HCT116 (cell line): ENCODE measurements at regions not wholly inside any gene's neighbourhood (a gene's known extent, or its start where the extent isn't known, plus 50 kb on each side); places are given as distances from the start of the nearest gene placed in this dataset.

Experiments
- ATAC-seq: fragments of 200-7000 bp; cut with Tn5 transposase; 2 replicates; pipeline ENCODE4 v1.9.1; 2020; ENCODE audit warnings: mild to moderate bottlenecking, moderate library complexity
- BruUV-seq: library from RNA; stranded (reverse); fragments of 400-500 nt; replicated peaks from 2 replicates; lab custom pipeline; 2021; lab: Mats Ljungman, UMichigan
- CTCF ChIA-PET: fragments of 300-600 bp; sonication (Branson Sonifier 250); formaldehyde crosslinking; loops from one replicate; lab custom pipeline; 2021; ENCODE audit warnings: antibody characterized with exemption; lab: Charles Lee
- POLR2A ChIA-PET: fragments of 300-600, 350-600 bp; sonication (Branson Sonifier 250); formaldehyde crosslinking; loops from one replicate; lab custom pipeline; 2021; ENCODE audit warnings: antibody characterized with exemption; lab: Charles Lee
- RAD21 ChIA-PET, 2 experiments: fragments of 300-600 bp; sonication (Branson Sonifier 250); formaldehyde crosslinking; loops; one replicate each; lab custom pipeline; 2023; ENCODE audit warnings: low total read pairs in 2 of 2; ENCODE audit not compliant: uncharacterized antibody in 2 of 2, unreplicated experiment in 2 of 2, low non-redundant PET in 1 of 2; lab: Charles Lee
- DNase-seq: peaks from one replicate; pipeline ENCODE4 v3.0.0-alpha.2; 2010; ENCODE audit warnings: low read depth, low spot score
- H2AFZ ChIP-seq: fragments of 200-600 bp; shearing (Covaris generic), sonication (generic); 2 replicates; pipeline ENCODE4 v1.6.1; 2017; ENCODE audit warnings: low read depth, mixed run types, mixed read lengths, antibody characterized with exemption, low read length; ENCODE audit not compliant: poor library complexity, severe bottlenecking
- H3K27ac ChIP-seq: 2 replicates; pipeline ENCODE4 v1.5.1; 2012; ENCODE audit warnings: low read depth, low read length
- H3K27me3 ChIP-seq: fragments of 200-600 bp; sonication (generic); 2 replicates; pipeline ENCODE4 v1.6.1; 2016; ENCODE audit warnings: mixed run types, low read length, mixed read lengths; ENCODE audit not compliant: insufficient read depth
- H3K36me3 ChIP-seq, 2 experiments: fragments of 200-500 bp in 1 of 2; fragments of 200-600 bp in 1 of 2; sonication (Bioruptor generic) in 1 of 2; sonication (generic) in 1 of 2; 2 replicates each; pipeline versions ENCODE4 v1.5.1 to v1.6.1; 2014 to 2016; ENCODE audit warnings: low read length in 2 of 2, inconsistent platforms in 1 of 2, mixed read lengths in 1 of 2, mixed run types in 1 of 2; ENCODE audit not compliant: insufficient read depth in 2 of 2, control insufficient read depth in 1 of 2
- H3K4me1 ChIP-seq, 2 experiments: fragments of 200-600 bp in 1 of 2; sonication (generic) in 1 of 2; 2 replicates each; pipeline versions ENCODE4 v1.5.1 to v1.6.1; 2012 to 2017; ENCODE audit warnings: low read length in 2 of 2, inconsistent platforms in 1 of 2, mild to moderate bottlenecking in 1 of 2, mixed read lengths in 1 of 2, mixed run types in 1 of 2, moderate library complexity in 1 of 2; ENCODE audit not compliant: insufficient read depth in 2 of 2, control insufficient read depth in 1 of 2
- H3K4me2 ChIP-seq: fragments of 200-600 bp; sonication (generic); 2 replicates; pipeline ENCODE4 v1.6.1; 2017; ENCODE audit warnings: mixed run types, low read length, mixed read lengths
- H3K4me3 ChIP-seq, 2 experiments: fragments of 200-600 bp in 1 of 2; sonication (generic) in 1 of 2; replicated peaks in 1 of 2; 2 replicates each; pipeline ENCODE4 v1.5.1; 2011 to 2016; ENCODE audit warnings: low read length in 2 of 2, control low read depth in 1 of 2, low read depth in 1 of 2, mild to moderate bottlenecking in 1 of 2, mixed read lengths in 1 of 2, mixed run types in 1 of 2
- H3K79me2 ChIP-seq: fragments of 200-600 bp; sonication (generic); 2 replicates; pipeline ENCODE4 v1.6.1; 2017; ENCODE audit warnings: mild to moderate bottlenecking, mixed run types, low read length, moderate library complexity, mixed read lengths; ENCODE audit not compliant: insufficient read depth
- H3K9ac ChIP-seq: fragments of 200-600 bp; sonication (generic); 2 replicates; pipeline ENCODE4 v1.6.1; 2016; ENCODE audit warnings: low read length, mixed read lengths
- H3K9me2 ChIP-seq: fragments of 200-600 bp; sonication (generic), shearing (Covaris generic); 2 replicates; pipeline ENCODE4 v1.6.1; 2017; ENCODE audit warnings: mixed run types, mild to moderate bottlenecking, moderate library complexity; ENCODE audit not compliant: insufficient read depth
- H3K9me3 ChIP-seq, 2 experiments: fragments of 200-500 bp in 1 of 2; fragments of 200-600 bp in 1 of 2; sonication (Bioruptor generic) in 1 of 2; sonication (generic) in 1 of 2; 2 replicates each; pipeline ENCODE4 v1.6.1; 2014 to 2017; ENCODE audit warnings: low read length in 2 of 2, mixed read lengths in 2 of 2, inconsistent platforms in 1 of 2, low read depth in 1 of 2, mild to moderate bottlenecking in 1 of 2, mixed run types in 1 of 2, moderate library complexity in 1 of 2; ENCODE audit not compliant: control insufficient read depth in 1 of 2, insufficient read depth in 1 of 2
- H4K20me1 ChIP-seq: fragments of 200-600 bp; sonication (generic), shearing (Covaris generic); 2 replicates; pipeline ENCODE4 v1.6.1; 2017; ENCODE audit warnings: mixed run types, mild to moderate bottlenecking, moderate library complexity; ENCODE audit not compliant: insufficient read depth
- CBX3 ChIP-seq: IDR thresholded peaks from 2 replicates; pipeline ENCODE4 v1.6.1; 2012; ENCODE audit warnings: low read depth
- CEBPB ChIP-seq: IDR thresholded peaks from 2 replicates; pipeline ENCODE4 v1.6.1; 2012; ENCODE audit warnings: low read depth
- ELF1 ChIP-seq: IDR thresholded peaks from 2 replicates; pipeline ENCODE4 v1.6.1; 2012; ENCODE audit warnings: low read depth, borderline replicate concordance
- MAX ChIP-seq: IDR thresholded peaks from 2 replicates; pipeline ENCODE4 v1.6.1; 2012
- RAD21 ChIP-seq: IDR thresholded peaks from 2 replicates; pipeline ENCODE4 v1.6.1; 2012; ENCODE audit warnings: low read depth, mild to moderate bottlenecking
- SRF ChIP-seq: IDR thresholded peaks from 2 replicates; pipeline ENCODE4 v1.6.1; 2012; ENCODE audit warnings: low read depth
- TCF7L2 ChIP-seq: IDR thresholded peaks from 2 replicates; pipeline ENCODE4 v1.7.0; 2011; ENCODE audit warnings: borderline replicate concordance, inconsistent platforms; ENCODE audit not compliant: insufficient read depth, insufficient read length; ENCODE audit errors: extremely low read depth
- YY1 ChIP-seq: IDR thresholded peaks from 2 replicates; pipeline ENCODE4 v1.6.1; 2011; ENCODE audit warnings: low read length, low read depth, moderate library complexity, mild to moderate bottlenecking; ENCODE audit not compliant: insufficient replicate concordance; ENCODE audit errors: extremely low read depth
- intact Hi-C: fragments of 100-400 bp; cut with micrococcal nuclease; formaldehyde crosslinking; loops from 2 replicates; pipeline ENCODE4 v1.10.0; 2022
- TF ChIP-seq, protein P1 (sequence below): IDR thresholded peaks from 2 replicates; pipeline ENCODE4 v1.6.1; 2011; ENCODE audit warnings: mild to moderate bottlenecking, low read length, moderate library complexity; ENCODE audit not compliant: insufficient replicate concordance; ENCODE audit errors: extremely low read depth
- TF ChIP-seq, protein P2 (sequence below), 3 experiments: fragments of 200-600 bp in 1 of 3; sonication (generic) in 1 of 3; IDR thresholded peaks in 2 of 3; conservative IDR thresholded peaks in 1 of 3; 2 replicates each; pipeline ENCODE4 v1.5.1; 2012 to 2017; ENCODE audit warnings: low read depth in 2 of 3, low read length in 2 of 3, antibody characterized with exemption in 1 of 3, borderline replicate concordance in 1 of 3, control low read depth in 1 of 3, mild to moderate bottlenecking in 1 of 3, mixed read lengths in 1 of 3, mixed run types in 1 of 3, moderate library complexity in 1 of 3; ENCODE audit not compliant: insufficient read depth in 1 of 3
- TF ChIP-seq, protein P3 (sequence below): IDR thresholded peaks from 2 replicates; pipeline ENCODE4 v1.6.1; 2012

DNA sequence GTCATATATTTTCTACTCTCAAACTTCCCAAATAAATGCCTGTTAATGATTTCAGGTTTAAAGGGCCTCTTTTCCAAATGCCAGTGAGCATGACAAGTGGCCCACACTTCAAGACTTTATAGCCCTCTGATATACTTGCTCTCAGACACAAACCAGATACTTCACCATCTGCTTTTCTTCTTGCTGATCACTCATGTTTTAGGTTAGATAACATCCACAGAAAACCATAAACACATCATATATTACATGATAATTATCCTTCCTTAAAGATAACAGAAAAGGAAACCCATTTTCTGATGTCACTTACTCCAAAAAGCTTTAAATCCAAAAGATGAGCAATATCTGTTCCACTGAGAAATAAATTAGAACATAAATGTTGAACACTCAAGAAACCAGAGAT is 723.5 kb downstream of the LTN1 start (continued):
- TF ChIP-seq, protein P1, sequence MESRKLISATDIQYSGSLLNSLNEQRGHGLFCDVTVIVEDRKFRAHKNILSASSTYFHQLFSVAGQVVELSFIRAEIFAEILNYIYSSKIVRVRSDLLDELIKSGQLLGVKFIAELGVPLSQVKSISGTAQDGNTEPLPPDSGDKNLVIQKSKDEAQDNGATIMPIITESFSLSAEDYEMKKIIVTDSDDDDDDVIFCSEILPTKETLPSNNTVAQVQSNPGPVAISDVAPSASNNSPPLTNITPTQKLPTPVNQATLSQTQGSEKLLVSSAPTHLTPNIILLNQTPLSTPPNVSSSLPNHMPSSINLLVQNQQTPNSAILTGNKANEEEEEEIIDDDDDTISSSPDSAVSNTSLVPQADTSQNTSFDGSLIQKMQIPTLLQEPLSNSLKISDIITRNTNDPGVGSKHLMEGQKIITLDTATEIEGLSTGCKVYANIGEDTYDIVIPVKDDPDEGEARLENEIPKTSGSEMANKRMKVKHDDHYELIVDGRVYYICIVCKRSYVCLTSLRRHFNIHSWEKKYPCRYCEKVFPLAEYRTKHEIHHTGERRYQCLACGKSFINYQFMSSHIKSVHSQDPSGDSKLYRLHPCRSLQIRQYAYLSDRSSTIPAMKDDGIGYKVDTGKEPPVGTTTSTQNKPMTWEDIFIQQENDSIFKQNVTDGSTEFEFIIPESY, result no peak
- TF ChIP-seq YY1, result no peak
- TF ChIP-seq, all 23 proteins: peak for 0

DNA sequence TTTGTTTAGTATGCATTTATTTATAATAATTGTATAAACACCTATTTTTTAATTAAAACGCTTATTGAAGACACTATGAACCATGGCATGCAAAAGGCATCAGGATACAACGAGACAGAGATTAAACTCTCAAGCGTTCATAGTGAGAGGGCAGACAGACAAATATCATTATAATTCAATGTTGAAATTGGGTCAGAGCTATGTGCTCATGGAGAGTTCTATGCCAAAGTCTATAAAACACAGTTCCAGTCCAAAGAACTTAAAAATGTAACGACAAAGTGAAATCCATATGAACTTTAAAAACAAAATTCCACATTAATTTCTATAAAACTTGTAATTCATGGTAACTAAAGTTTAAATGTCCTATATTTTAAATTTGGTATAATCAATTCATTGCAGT is 724.0 kb downstream of the LTN1 start:
- ChIA-PET RAD21 (no interaction called here), CTCF (no interaction called here), POLR2A (no interaction called here)
- no peak overlapping the region for H3K9ac ChIP-seq
- TF ChIP-seq CEBPB, result no peak
- no peak for TF ChIP-seq ELF1
- TF ChIP-seq, protein P2, sequence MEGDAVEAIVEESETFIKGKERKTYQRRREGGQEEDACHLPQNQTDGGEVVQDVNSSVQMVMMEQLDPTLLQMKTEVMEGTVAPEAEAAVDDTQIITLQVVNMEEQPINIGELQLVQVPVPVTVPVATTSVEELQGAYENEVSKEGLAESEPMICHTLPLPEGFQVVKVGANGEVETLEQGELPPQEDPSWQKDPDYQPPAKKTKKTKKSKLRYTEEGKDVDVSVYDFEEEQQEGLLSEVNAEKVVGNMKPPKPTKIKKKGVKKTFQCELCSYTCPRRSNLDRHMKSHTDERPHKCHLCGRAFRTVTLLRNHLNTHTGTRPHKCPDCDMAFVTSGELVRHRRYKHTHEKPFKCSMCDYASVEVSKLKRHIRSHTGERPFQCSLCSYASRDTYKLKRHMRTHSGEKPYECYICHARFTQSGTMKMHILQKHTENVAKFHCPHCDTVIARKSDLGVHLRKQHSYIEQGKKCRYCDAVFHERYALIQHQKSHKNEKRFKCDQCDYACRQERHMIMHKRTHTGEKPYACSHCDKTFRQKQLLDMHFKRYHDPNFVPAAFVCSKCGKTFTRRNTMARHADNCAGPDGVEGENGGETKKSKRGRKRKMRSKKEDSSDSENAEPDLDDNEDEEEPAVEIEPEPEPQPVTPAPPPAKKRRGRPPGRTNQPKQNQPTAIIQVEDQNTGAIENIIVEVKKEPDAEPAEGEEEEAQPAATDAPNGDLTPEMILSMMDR (IDR thresholded peaks at IDR 0.05 in 2 of 3, conservative IDR thresholded peaks at IDR 0.05 in 1 of 3; ENCODE audit: borderline replicate concordance in 1 of 3, insufficient read depth in 1 of 3, low read depth in 2 of 3, low read length in 2 of 3), result no peak
- TF ChIP-seq TCF7L2, result no peak
- TF ChIP-seq SRF, result no peak
- no peak for TF ChIP-seq MAX
- no peak for TF ChIP-seq CBX3
- TF ChIP-seq, protein P3, sequence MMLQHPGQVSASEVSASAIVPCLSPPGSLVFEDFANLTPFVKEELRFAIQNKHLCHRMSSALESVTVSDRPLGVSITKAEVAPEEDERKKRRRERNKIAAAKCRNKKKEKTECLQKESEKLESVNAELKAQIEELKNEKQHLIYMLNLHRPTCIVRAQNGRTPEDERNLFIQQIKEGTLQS, result no peak
- TF ChIP-seq RAD21, result no peak
- no peaks in the 10 kb centered on the region for H4K20me1 ChIP-seq
- H3K27me3 ChIP-seq, result no peaks in the 10 kb centered on the region
- intact Hi-C loops, result no loop called here
- no peak overlapping the region for H3K27ac ChIP-seq
- no peaks in the 10 kb centered on the region for H3K4me1 ChIP-seq
- no peak overlapping the region for H3K4me2 ChIP-seq
- H3K79me2 ChIP-seq, result no peaks in the 10 kb centered on the region
- H3K4me3 ChIP-seq, result no peak overlapping the region
- H2AFZ ChIP-seq, result no peak overlapping the region
- ATAC-seq, result no peak
- BruUV-seq, result no TSS peak
- H3K9me2 ChIP-seq, result no peaks in the 10 kb centered on the region
- H3K9me3 ChIP-seq, result peaks cover 13 to 19% of the 10 kb centered on the region in 2 experiments; a peak in 2 of 4 replicates
- no peak for DNase-seq
- no peaks in the 10 kb centered on the region; a peak in 1 of 4 replicates for H3K36me3 ChIP-seq
